Activated T-cell treated with anti-CD3 and anti-CD28 coated beads, Interleukin-2, amount 50 U/mL, for 4 hours (primary cell): ENCODE measurements at regions not wholly inside any gene's neighbourhood (a gene's known extent, or its start where the extent isn't known, plus 50 kb on each side); places are given as distances from the start of the nearest gene placed in this dataset.
A peak's percentile ranks its signal among the peaks of the same experiment; 100 is the strongest.

Source experiments
- ATAC-seq, 2 donors: fragments of 200-7000 bp; cut with Tn5 transposase; one replicate each; pipeline ENCODE4 v1.10.0; 2021
- DNase-seq: peaks from one replicate; pipeline ENCODE4 v3.0.0-alpha.2; 2020
- H3K27me3 Mint-ChIP-seq: one replicate; pipeline ENCODE4 v1.8.0; 2021; ENCODE audit warnings: low read depth, mixed read lengths
- H3K36me3 Mint-ChIP-seq: one replicate; pipeline ENCODE4 v1.8.0; 2022; ENCODE audit warnings: mixed read lengths; ENCODE audit not compliant: insufficient read depth
- H3K4me1 Mint-ChIP-seq: one replicate; pipeline ENCODE4 v1.8.0; 2021; ENCODE audit warnings: low read depth, mixed read lengths
- H3K4me3 Mint-ChIP-seq: one replicate; pipeline ENCODE4 v1.8.0; 2021; ENCODE audit warnings: mild to moderate bottlenecking, moderate library complexity, mixed read lengths
- H3K9me3 Mint-ChIP-seq: one replicate; pipeline ENCODE4 v1.8.0; 2021; ENCODE audit warnings: mixed read lengths

GRCh38 chr18:39058386-39059000 lies 1492.9 kb upstream of the CELF4 start:
- Mint-ChIP-seq H3K36me3 (no peaks in the 10 kb centered on the region), H3K9me3 (peaks cover 7% of the 10 kb centered on the region), H3K4me3 (no peak overlapping the region), H3K4me1 (no peaks in the 10 kb centered on the region), H3K27me3 (no peaks in the 10 kb centered on the region)
- no peak for DNase-seq
- ATAC-seq = no peak

DNA sequence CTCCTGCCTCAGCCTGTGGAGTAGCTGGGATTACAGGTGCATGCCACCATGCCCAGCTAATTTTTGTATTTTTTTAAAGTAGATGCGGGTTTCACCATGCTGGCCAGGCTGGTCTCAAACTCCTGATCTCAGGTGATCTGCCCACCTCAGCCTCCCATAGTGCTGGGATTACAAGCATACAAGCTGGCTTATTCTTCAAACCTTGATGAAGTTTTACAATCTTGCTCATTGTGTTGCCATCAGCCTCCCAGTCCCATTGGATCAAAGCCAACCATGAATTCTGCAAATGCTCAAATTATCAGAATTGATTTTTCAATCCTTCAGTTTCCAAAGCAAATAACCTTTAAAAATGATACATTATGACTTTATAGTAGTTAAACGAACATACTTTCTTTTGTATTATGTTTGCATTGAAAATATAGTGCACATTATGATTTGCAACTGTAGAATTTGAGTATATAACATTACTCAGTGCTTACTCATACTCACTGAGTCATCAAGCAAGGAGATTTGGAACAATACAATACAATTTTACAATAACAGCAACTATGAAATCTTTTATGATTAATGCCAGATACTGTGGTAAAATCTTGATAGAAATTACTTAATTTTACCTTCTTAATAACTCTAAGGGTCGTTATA lies 1491.9 kb upstream of the CELF4 start:
- no peak overlapping the region for H3K4me3 Mint-ChIP-seq
- no peaks in the 10 kb centered on the region for H3K27me3 Mint-ChIP-seq
- no peaks in the 10 kb centered on the region for H3K36me3 Mint-ChIP-seq
- DNase-seq (no peak), ATAC-seq (peak in 1 of 2 donors; percentile 40)
- H3K9me3 Mint-ChIP-seq = peaks cover 11% of the 10 kb centered on the region
- H3K4me1 Mint-ChIP-seq = no peaks in the 10 kb centered on the region

- Mint-ChIP-seq H3K36me3 (no peaks in the 10 kb centered on the region), H3K9me3 (peaks cover 8% of the 10 kb centered on the region), H3K4me3 (no peak overlapping the region), H3K4me1 (no peaks in the 10 kb centered on the region), H3K27me3 (no peaks in the 10 kb centered on the region)
- ATAC-seq (no peak), DNase-seq (no peak)
Measured at GRCh38 chr18:39053571-39053970, 1488.0 kb upstream of the CELF4 start.

DNA sequence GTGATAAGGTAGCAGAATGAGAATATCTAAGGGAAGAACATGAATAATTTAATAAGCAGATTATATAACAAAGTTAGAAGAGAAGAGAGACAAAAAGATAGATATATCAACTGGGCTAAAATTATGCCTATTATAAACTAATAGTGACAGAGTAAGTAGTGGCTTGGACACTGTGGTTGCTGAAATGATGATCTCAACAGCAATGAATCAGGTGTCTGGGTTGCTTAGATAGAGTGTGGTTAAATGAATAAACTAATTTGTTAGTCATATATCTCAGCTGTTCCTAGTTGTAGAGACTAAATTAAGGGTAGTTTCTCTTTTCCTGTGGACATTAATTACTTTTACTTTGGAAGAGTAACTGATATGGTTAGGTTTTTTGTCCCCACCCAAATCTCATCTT lies 1485.4 kb upstream of the CELF4 start:
- H3K36me3 Mint-ChIP-seq = no peaks in the 10 kb centered on the region
- no peaks in the 10 kb centered on the region for H3K27me3 Mint-ChIP-seq

GRCh38 chr18:39039813-39040212 lies 1474.2 kb upstream of the CELF4 start:
- no peak for DNase-seq
- no peak for ATAC-seq
- Mint-ChIP-seq H3K27me3 (no peaks in the 10 kb centered on the region), H3K9me3 (peaks cover 7% of the 10 kb centered on the region), H3K4me3 (no peak overlapping the region), H3K4me1 (no peaks in the 10 kb centered on the region), H3K36me3 (no peaks in the 10 kb centered on the region)

More for the DNA sequence above, 1485.4 kb upstream of the CELF4 start:
- no peak for DNase-seq
- Mint-ChIP-seq H3K9me3 (peaks cover 11% of the 10 kb centered on the region), H3K4me3 (no peak overlapping the region), H3K4me1 (no peaks in the 10 kb centered on the region)
- no peak for ATAC-seq

- Mint-ChIP-seq H3K27me3 (no peaks in the 10 kb centered on the region), H3K4me1 (no peaks in the 10 kb centered on the region), H3K36me3 (no peaks in the 10 kb centered on the region), H3K9me3 (peaks cover 7% of the 10 kb centered on the region), H3K4me3 (no peak overlapping the region)
- no peak for DNase-seq
- ATAC-seq = no peak
Measured at GRCh38 chr18:39037925-39038324, 1472.3 kb upstream of the CELF4 start.

DNA sequence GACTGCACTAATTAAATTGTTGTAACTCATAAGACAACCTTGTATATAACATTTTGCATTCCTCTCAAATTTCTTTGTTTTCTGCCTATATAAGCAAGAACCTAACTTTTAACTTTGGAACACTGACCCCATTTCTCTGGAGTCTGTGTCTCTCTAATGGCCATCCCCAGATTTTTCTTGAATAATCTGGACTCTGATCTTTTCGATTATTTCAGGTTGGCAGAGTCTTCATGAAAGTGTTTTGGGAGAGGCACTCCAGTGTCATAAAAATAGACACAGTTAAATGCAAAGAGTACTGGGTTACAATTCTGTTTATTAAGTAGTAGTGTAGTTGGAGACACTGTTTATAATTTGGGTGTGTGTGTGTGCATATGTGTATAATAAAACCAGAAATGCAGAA lies 1467.7 kb upstream of the CELF4 start:
- H3K4me1 Mint-ChIP-seq = no peaks in the 10 kb centered on the region
- no peaks in the 10 kb centered on the region for H3K36me3 Mint-ChIP-seq
- H3K27me3 Mint-ChIP-seq = no peaks in the 10 kb centered on the region
- H3K9me3 Mint-ChIP-seq = peaks cover 7% of the 10 kb centered on the region
- H3K4me3 Mint-ChIP-seq = no peak overlapping the region
- no peak for ATAC-seq
- DNase-seq = no peak

- Mint-ChIP-seq H3K27me3 (no peaks in the 10 kb centered on the region), H3K9me3 (peaks cover under 1% of the 10 kb centered on the region), H3K4me1 (no peaks in the 10 kb centered on the region), H3K36me3 (no peaks in the 10 kb centered on the region), H3K4me3 (no peak overlapping the region)
- DNase-seq (no peak), ATAC-seq (no peak)
Measured at GRCh38 chr18:39031647-39032046, 1466.0 kb upstream of the CELF4 start.

GRCh38 chr18:39030124-39030655 lies 1464.6 kb upstream of the CELF4 start:
- H3K4me3 Mint-ChIP-seq = no peak overlapping the region

GRCh38 chr18:39025531-39025930 lies 1459.9 kb upstream of the CELF4 start:
- Mint-ChIP-seq H3K27me3 (no peaks in the 10 kb centered on the region), H3K9me3 (no peaks in the 10 kb centered on the region)

More at GRCh38 chr18:39030124-39030655, 1464.6 kb upstream of the CELF4 start:
- ATAC-seq = no peak
- no peaks in the 10 kb centered on the region for H3K9me3 Mint-ChIP-seq
- H3K27me3 Mint-ChIP-seq = no peaks in the 10 kb centered on the region
- H3K4me1 Mint-ChIP-seq = no peaks in the 10 kb centered on the region
- no peaks in the 10 kb centered on the region for H3K36me3 Mint-ChIP-seq
- no peak for DNase-seq

DNA sequence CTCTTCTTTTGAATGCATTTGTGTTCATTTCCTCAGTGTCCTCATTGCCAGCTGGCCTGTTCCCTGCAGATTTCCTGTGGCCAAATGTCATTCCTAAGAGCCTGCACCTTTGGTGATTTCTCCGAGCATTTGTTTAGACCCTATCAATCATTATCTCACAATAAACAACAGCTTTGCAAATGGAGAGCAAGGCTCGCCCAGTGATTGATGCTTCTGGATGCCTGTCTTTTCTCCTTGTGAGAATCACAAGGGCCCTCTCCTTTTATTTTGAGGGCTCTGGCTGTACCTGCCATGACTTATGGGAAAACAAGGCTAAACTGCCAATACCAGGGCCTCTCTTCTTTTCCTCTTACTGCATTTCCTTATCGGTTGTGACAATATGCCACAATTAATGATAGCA lies 1454.4 kb upstream of the CELF4 start:
- H3K27me3 Mint-ChIP-seq = no peaks in the 10 kb centered on the region
- peaks cover 3% of the 10 kb centered on the region for H3K9me3 Mint-ChIP-seq
- no peak for ATAC-seq
- no peak for DNase-seq
- no peaks in the 10 kb centered on the region for H3K36me3 Mint-ChIP-seq
- H3K4me3 Mint-ChIP-seq = no peak overlapping the region
- no peaks in the 10 kb centered on the region for H3K4me1 Mint-ChIP-seq

More at GRCh38 chr18:39025531-39025930, 1459.9 kb upstream of the CELF4 start:
- Mint-ChIP-seq H3K4me1 (no peaks in the 10 kb centered on the region), H3K36me3 (no peaks in the 10 kb centered on the region), H3K4me3 (no peak overlapping the region)
- DNase-seq = no peak
- ATAC-seq = no peak

DNA sequence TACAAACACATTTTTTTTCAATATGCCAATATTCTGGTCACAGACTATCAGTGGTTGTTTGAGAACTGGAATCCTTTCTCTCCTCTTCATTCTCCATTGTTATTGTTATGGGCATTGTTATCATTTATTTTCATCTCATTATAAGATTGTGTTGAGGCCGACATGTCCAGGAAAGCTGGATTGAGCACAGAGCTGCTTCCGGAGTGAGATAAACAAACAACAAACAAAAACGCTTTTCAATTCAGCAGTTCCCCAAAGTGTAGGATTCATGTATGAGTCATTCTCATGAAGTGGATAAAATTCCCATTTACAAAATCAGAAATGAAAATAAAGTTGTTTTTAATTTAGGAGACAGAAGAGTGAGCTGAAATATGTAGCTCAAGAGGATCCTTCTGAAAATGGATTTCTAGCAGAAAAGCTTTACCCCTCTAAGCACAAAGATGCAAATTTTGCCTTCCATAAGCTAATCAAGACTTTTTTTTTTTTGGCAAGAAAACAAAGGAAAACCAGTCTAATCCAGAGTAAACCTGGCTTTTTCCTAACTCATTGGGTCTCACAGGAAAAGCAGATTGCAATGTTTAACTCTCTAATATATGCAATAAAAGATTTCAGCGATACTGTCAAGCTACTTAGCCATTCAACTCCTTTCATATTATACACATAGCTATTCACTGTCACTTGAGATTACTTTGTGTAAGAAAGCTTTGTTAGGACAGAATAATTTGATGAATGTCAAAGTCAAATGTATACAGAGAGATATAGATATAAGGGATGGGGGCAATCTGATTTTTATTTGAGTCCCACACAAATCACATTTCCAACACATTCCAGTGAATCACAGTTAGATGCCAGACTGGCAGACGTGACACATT lies 1441.7 kb upstream of the CELF4 start:
- ATAC-seq (no peak), DNase-seq (no peak)
- H3K36me3 Mint-ChIP-seq = no peaks in the 10 kb centered on the region
- H3K4me3 Mint-ChIP-seq = no peak overlapping the region
- H3K4me1 Mint-ChIP-seq = no peaks in the 10 kb centered on the region
- H3K9me3 Mint-ChIP-seq = no peaks in the 10 kb centered on the region
- H3K27me3 Mint-ChIP-seq = no peaks in the 10 kb centered on the region

GRCh38 chr18:38996056-38996455 lies 1430.5 kb upstream of the CELF4 start:
- no peaks in the 10 kb centered on the region for H3K4me1 Mint-ChIP-seq
- no peak overlapping the region for H3K4me3 Mint-ChIP-seq
- no peaks in the 10 kb centered on the region for H3K27me3 Mint-ChIP-seq
- no peaks in the 10 kb centered on the region for H3K36me3 Mint-ChIP-seq
- ATAC-seq = no peak
- no peak for DNase-seq
- H3K9me3 Mint-ChIP-seq = peaks cover 3% of the 10 kb centered on the region

DNA sequence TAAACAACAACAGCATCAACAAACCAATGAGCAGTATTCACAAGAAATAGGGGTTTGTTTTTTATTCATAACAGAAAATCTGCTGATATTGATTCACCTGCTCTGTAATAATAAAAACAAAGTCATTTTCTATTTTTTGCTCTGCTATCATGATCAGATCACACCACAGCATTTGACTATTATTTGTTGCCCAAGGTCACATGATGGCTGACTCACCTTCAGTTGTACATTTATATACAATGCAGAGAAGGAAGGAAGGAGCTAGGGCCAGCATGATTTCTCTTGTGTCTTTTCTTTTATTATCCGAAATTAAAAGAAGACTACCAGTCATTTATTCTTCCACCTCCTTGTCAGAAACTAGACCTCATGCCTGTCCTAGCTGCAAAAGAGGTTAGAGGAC lies 1427.7 kb upstream of the CELF4 start:
- Mint-ChIP-seq H3K36me3 (no peaks in the 10 kb centered on the region), H3K27me3 (no peaks in the 10 kb centered on the region), H3K9me3 (peaks cover 6% of the 10 kb centered on the region), H3K4me3 (no peak overlapping the region), H3K4me1 (no peaks in the 10 kb centered on the region)
- no peak for DNase-seq
- ATAC-seq = no peak
